HepG2 (cell line): ENCODE measurements at regions not wholly inside any gene's neighbourhood (a gene's known extent, or its start where the extent isn't known, plus 50 kb on each side); places are given as distances from the start of the nearest gene placed in this dataset.
A peak's percentile ranks its signal among the peaks of the same experiment; 100 is the strongest.

ENCODE experiments used
- ATAC-seq: fragments of 200-7000 bp; cut with Tn5 transposase; 3 replicates; pipeline ENCODE4 v1.9.1; 2020; ENCODE audit warnings: mild to moderate bottlenecking, moderate library complexity
- BruUV-seq: library from RNA; stranded (reverse); fragments of 400-500 nt; replicated peaks from 2 replicates; lab custom pipeline; 2021; lab: Mats Ljungman, UMichigan
- CTCF ChIA-PET: fragments of 300-600 bp; formaldehyde crosslinking; extraction: SDS; loops from one replicate; lab custom pipeline; 2021; ENCODE audit warnings: low total read pairs, inconsistent platforms, low intra/inter-chr PET ratio; lab: Yijun Ruan, JAX
- POLR2A ChIA-PET: fragments of 350-600 bp; sonication (Branson Sonifier 250); formaldehyde crosslinking; loops from one replicate; lab custom pipeline; 2020; ENCODE audit warnings: antibody characterized with exemption, inconsistent platforms; lab: Yijun Ruan, JAX
- DNase-seq: peaks from one replicate; pipeline ENCODE4 v3.0.0-alpha.2; 2015; ENCODE audit warnings: low spot score
- FAIRE-seq: peaks from 3 replicates; lab custom pipeline; 2011; peaks lifted over from hg19 to GRCh38; lab: Jason Lieb, UNC
- H2AFZ ChIP-seq: one replicate; pipeline ENCODE4 v1.6.1; 2011; ENCODE audit warnings: low read length, inconsistent platforms
- H3K27ac ChIP-seq: fragments of 300-600 bp; 3 replicates; pipeline ENCODE4 v1.8.0; 2011; ENCODE audit warnings: mixed run types, mild to moderate bottlenecking, mixed read lengths, low read length, inconsistent platforms; ENCODE audit not compliant: insufficient read depth; ENCODE audit errors: extremely low read length
- H3K27me3 ChIP-seq, 2 experiments: fragments of 200-600 bp in 1 of 2; 2 replicates in 1 of 2; 3 replicates in 1 of 2; pipeline versions ENCODE4 v1.6.0 to v1.8.0; 2011; ENCODE audit warnings: low read length in 2 of 2, mild to moderate bottlenecking in 2 of 2, moderate library complexity in 2 of 2, inconsistent platforms in 1 of 2; ENCODE audit not compliant: insufficient read depth in 2 of 2, control insufficient read depth in 1 of 2
- H3K36me3 ChIP-seq, 2 experiments: fragments of 200-600 bp in 1 of 2; replicated peaks in 1 of 2; 2 replicates in 1 of 2; 3 replicates in 1 of 2; pipeline versions ENCODE4 v1.5.1 to v1.8.0; 2011; ENCODE audit warnings: low read length in 2 of 2, inconsistent platforms in 1 of 2; ENCODE audit not compliant: insufficient read depth in 2 of 2, control insufficient read depth in 1 of 2
- H3K4me1 ChIP-seq: 2 replicates; pipeline ENCODE4 v1.5.1; 2012; ENCODE audit warnings: low read length, inconsistent platforms; ENCODE audit not compliant: insufficient read depth
- H3K4me2 ChIP-seq: 2 replicates; pipeline ENCODE4 v1.6.0; 2011; ENCODE audit warnings: low read depth, low read length, inconsistent platforms
- H3K4me3 ChIP-seq, 3 experiments: fragments of 200-600 bp in 1 of 3; sonication (generic), shearing (Covaris generic) in 1 of 3; replicated peaks in 1 of 3; 2 replicates each; pipeline ENCODE4 v1.5.1; 2011 to 2016; ENCODE audit warnings: low read length in 3 of 3, inconsistent platforms in 2 of 3, low read depth in 2 of 3, mild to moderate bottlenecking in 2 of 3, control low read depth in 1 of 3, mixed read lengths in 1 of 3; ENCODE audit not compliant: insufficient read depth in 1 of 3
- H3K79me2 ChIP-seq: one replicate; pipeline ENCODE4 v1.6.1; 2011; ENCODE audit warnings: low read length, inconsistent platforms; ENCODE audit not compliant: insufficient read depth
- H3K9ac ChIP-seq: 2 replicates; pipeline ENCODE4 v1.6.0; 2011; ENCODE audit warnings: mild to moderate bottlenecking, low read depth, low read length, inconsistent platforms; ENCODE audit not compliant: insufficient read depth
- H3K9me3 ChIP-seq: 2 replicates; pipeline ENCODE4 v1.5.1; 2012; ENCODE audit warnings: mild to moderate bottlenecking, low read length
- H4K20me1 ChIP-seq: 2 replicates; pipeline ENCODE4 v1.6.0; 2011; ENCODE audit warnings: inconsistent platforms, mild to moderate bottlenecking, low read length, moderate library complexity; ENCODE audit not compliant: insufficient read depth
- ATF7 ChIP-seq, 2 experiments: fragments of 450-650 bp in 1 of 2; sonication (generic) in 1 of 2; formaldehyde crosslinking in 1 of 2; IDR thresholded peaks; 2 replicates each; pipeline versions ENCODE4 v1.4.0 to v1.6.1; 2016 to 2020; ENCODE audit warnings: antibody characterized with exemption in 1 of 2, mild to moderate bottlenecking in 1 of 2, missing genetic modification reagents in 1 of 2
- FLYWCH1 ChIP-seq: sonication (generic); formaldehyde crosslinking; IDR thresholded peaks from 2 replicates; pipeline ENCODE4 v1.8.1; 2023; ENCODE audit warnings: mild to moderate bottlenecking, missing genetic modification reagents
- HNRNPUL1 ChIP-seq: fragments of 200-400 bp; formaldehyde crosslinking; IDR thresholded peaks from 2 replicates; pipeline ENCODE4 v1.6.1; 2017; ENCODE audit warnings: low read depth, mild to moderate bottlenecking, low read length, moderate library complexity
- KLF16 ChIP-seq, 2 experiments: sonication (generic) in 1 of 2; formaldehyde crosslinking in 1 of 2; IDR thresholded peaks; 2 replicates each; pipeline versions ENCODE4 v1.6.1 to v1.8.0; 2016 to 2023; ENCODE audit warnings: missing genetic modification reagents in 2 of 2, missing compliant biosample characterization in 1 of 2
- MAFF ChIP-seq: IDR thresholded peaks from 2 replicates; pipeline ENCODE4 v1.6.1; 2011; ENCODE audit warnings: low read depth, low read length, improper control_type of control experiment
- MAFK ChIP-seq, 2 experiments: IDR thresholded peaks in 1 of 2; conservative IDR thresholded peaks in 1 of 2; 2 replicates each; pipeline ENCODE4 v1.6.1; 2011; ENCODE audit warnings: improper control_type of control experiment in 2 of 2, low read length in 2 of 2
- MLX ChIP-seq: IDR thresholded peaks from 2 replicates; pipeline ENCODE4 v1.6.1; 2016
- SPEN ChIP-seq: sonication (generic); formaldehyde crosslinking; IDR thresholded peaks from 2 replicates; pipeline ENCODE4 v1.5.1; 2020; ENCODE audit warnings: low read depth, mild to moderate bottlenecking, missing genetic modification reagents
- ZNF619 ChIP-seq: sonication (generic); formaldehyde crosslinking; IDR thresholded peaks from 2 replicates; pipeline ENCODE4 v1.4.0; 2020; ENCODE audit warnings: mild to moderate bottlenecking, missing genetic modification reagents
- ZNF850 ChIP-seq: sonication (generic); formaldehyde crosslinking; conservative IDR thresholded peaks from 2 replicates; pipeline ENCODE4 v1.9.0; 2021; ENCODE audit warnings: mild to moderate bottlenecking, missing genetic modification reagents
- WGBS: methylation state at CpG from one replicate; pipeline ENCODE4 v1.1.6; 2017; ENCODE audit warnings: low lambda C conversion rate; 5-methylcytosine and 5-hydroxymethylcytosine counted together
- in situ Hi-C: cut with HindIII; loops from 2 replicates; pipeline ENCODE4 v1.10.0; 2017; ENCODE audit warnings: low pct_unique_long_range_greater_than_20kb; ENCODE audit not compliant: extremely low pct_ligation_motif_present
- intact Hi-C: fragments of 100-400 bp; cut with micrococcal nuclease; formaldehyde crosslinking; loops from one replicate; pipeline ENCODE4 v1.10.0; 2022; ENCODE audit not compliant: unreplicated experiment
- TF ChIP-seq, protein P1 (sequence below): sonication (generic); formaldehyde crosslinking; IDR thresholded peaks from 2 replicates; pipeline ENCODE4 v1.5.0; 2020; ENCODE audit warnings: missing genetic modification reagents

GRCh38 chr13:57437587-57437986, 194.0 kb upstream of the PCDH17 start:
- Histone ChIP-seq H3K79me2 (no peaks in the 10 kb centered on the region), H3K4me3 (no peak overlapping the region), H2AFZ (no peak overlapping the region), H3K4me1 (no peaks in the 10 kb centered on the region), H3K9ac (no peak overlapping the region), H3K27ac (no peak overlapping the region), H3K27me3 (no peaks in the 10 kb centered on the region), H3K9me3 (peaks cover 12% of the 10 kb centered on the region; the same call in 1 of the 2 replicates), H3K4me2 (no peak overlapping the region), H3K36me3 (no peaks in the 10 kb centered on the region), H4K20me1 (no peaks in the 10 kb centered on the region)
- DNase-seq (no peak), FAIRE-seq (no peak), ATAC-seq (no peak)
- in situ Hi-C loops (no loop called here), intact Hi-C loops (no loop called here)
- TF ChIP-seq ZNF619, result no peak
- TF ChIP-seq MAFF, result peak; percentile 54
- TF ChIP-seq MAFK (conservative IDR thresholded peaks at IDR 0.05 in 1 of 2, IDR thresholded peaks at IDR 0.05 in 1 of 2; ENCODE audit: low read length in 2 of 2), result peak in 1 of 2 experiments; percentile 66; a peak in 3 of 4 replicates
- BruUV-seq, result no TSS peak
- ChIA-PET POLR2A (no interaction called here), CTCF (no interaction called here)
- WGBS, result 6% methylated on average over 2 of the region's 2 CpGs

DNA sequence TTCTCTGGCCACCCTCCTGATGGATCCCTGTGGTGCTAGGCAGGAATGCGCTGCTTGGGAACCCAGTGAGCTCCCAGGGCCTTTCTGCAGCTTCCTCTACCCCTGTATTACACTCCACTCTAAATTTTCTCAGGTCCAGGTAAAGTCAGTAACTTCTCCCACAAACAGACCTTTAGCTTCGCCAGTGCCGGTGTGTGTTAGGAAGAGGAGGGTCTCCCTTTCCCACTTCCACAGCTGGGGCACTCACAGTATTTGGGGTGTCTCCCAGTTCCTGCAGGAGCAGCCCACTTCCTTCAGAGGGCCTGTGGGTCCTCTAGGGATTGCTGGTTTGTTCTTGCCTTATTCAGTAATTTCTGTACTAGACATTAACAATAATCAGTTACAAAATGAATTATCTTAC, 193.5 kb upstream of the PCDH17 start:
- no peak for FAIRE-seq
- POLR2A ChIA-PET, result no interaction called here
- H3K27me3 ChIP-seq, result no peaks in the 10 kb centered on the region

More for the DNA sequence above, 193.5 kb upstream of the PCDH17 start:
- H4K20me1 ChIP-seq, result no peaks in the 10 kb centered on the region
- H3K9ac ChIP-seq, result no peak overlapping the region
- H3K36me3 ChIP-seq, result no peaks in the 10 kb centered on the region
- no peak overlapping the region for H3K4me3 ChIP-seq
- intact Hi-C loops (no loop called here), in situ Hi-C loops (no loop called here)
- TF ChIP-seq HNRNPUL1 (no peak), MLX (CRISPR knock-in tag) (no peak), ZNF850 (CRISPR knock-in tag) (no peak), FLYWCH1 (CRISPR knock-in tag) (no peak), ATF7 (IDR thresholded peaks at IDR 0.05) (no peak), ATF7 (CRISPR knock-in tag; IDR thresholded peaks at IDR 0.05) (no peak), SPEN (no peak), KLF16 (CRISPR knock-in tag; IDR thresholded peaks at IDR 0.05) (no peak)
- TF ChIP-seq, protein P1, sequence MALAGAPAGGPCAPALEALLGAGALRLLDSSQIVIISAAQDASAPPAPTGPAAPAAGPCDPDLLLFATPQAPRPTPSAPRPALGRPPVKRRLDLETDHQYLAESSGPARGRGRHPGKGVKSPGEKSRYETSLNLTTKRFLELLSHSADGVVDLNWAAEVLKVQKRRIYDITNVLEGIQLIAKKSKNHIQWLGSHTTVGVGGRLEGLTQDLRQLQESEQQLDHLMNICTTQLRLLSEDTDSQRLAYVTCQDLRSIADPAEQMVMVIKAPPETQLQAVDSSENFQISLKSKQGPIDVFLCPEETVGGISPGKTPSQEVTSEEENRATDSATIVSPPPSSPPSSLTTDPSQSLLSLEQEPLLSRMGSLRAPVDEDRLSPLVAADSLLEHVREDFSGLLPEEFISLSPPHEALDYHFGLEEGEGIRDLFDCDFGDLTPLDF (CRISPR knock-in tag), result no peak
- peaks cover 8% of the 10 kb centered on the region; the same call in 1 of the 2 replicates for H3K9me3 ChIP-seq
- no peak for ATAC-seq
- no peak for DNase-seq
- CTCF ChIA-PET, result no interaction called here
- H3K79me2 ChIP-seq, result no peaks in the 10 kb centered on the region
- no peak overlapping the region for H3K4me2 ChIP-seq
- H2AFZ ChIP-seq, result no peak overlapping the region
- WGBS, result 22% methylated on average over 3 of the region's 3 CpGs
- no peaks in the 10 kb centered on the region for H3K4me1 ChIP-seq
- H3K27ac ChIP-seq, result no peak overlapping the region
- no TSS peak for BruUV-seq
